Cardiac septum (tissue), 1 donor: ENCODE measurements at regions not wholly inside any gene's neighbourhood (a gene's known extent, or its start where the extent isn't known, plus 50 kb on each side); places are given as distances from the start of the nearest gene placed in this dataset.

ENCODE experiments used
- DNase-seq: peaks from one replicate; pipeline ENCODE4 v3.0.0-alpha.2; 2020; ENCODE audit warnings: low spot score
- intact Hi-C: fragments of 100-400 bp; cut with DNase I; formaldehyde crosslinking; loops from one replicate; pipeline ENCODE4 v1.14.0; 2022
- donor health status: DM: no; HTN: no; CAD: no.

- DNase-seq: no peak
- intact Hi-C loops: no loop called here
These were observed 87.0 kb upstream of the CERS6 start for GRCh38 chr2:168369031-168369430.

DNA sequence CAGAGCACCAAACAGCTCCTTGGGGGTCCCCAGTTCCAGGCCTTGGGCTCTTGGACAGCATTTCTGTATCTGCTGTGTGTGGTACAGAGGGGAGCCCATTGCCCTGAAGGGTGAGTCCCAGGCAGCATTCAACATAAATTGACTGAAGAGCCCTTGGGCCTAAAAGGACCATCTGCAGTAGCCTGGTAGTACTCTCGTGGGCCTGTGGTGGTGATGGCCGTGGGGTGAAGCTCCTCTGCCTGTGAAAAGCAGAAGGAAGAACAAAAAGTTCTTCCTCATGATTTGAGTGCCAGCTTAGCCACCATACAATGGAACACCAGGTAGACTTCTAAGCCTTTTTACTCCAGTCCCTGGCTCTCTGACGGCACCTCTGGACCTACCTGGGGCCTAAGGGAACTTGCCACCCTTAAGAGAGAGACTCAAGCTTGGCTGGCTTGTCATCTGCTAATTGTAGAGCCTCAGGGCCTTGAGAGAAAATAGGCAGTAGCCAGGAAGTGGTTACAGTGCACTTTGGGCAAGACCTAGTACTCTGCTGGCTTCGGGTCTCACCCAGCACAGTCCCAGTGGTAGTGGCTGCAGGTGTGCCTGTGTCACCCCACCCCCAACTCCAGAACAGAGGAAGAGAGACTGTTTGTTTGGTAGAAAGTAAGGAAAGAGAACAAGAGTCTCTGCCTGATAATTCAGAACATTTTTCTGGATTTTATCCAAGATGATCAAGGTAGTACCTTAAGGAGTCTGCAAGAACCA is 84.6 kb upstream of the CERS6 start:
- no peak for DNase-seq
- intact Hi-C loops: no loop called here

DNA sequence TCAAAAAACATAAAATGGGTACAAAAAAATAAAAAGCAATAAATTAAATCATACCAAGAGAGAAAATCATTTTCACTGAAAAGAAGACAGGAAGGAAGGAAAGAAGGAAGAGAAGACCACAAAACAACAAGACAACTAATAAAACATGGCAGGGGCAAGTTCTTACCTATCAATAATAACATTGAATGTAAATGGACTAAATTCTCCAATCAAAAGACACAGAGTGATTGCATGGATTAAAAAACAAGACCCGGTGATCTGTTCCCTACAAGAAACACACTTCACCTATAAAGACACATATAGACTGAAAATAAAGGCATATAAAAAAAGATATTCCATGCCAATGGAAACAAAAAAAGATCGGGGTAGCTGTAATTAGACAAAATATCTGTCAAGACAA is 82.6 kb upstream of the CERS6 start:
- no peak for DNase-seq
- intact Hi-C loops: no loop called here

GRCh38 chr2:168375195-168375798 is 80.8 kb upstream of the CERS6 start:
- intact Hi-C loops: no loop called here
- no peak for DNase-seq

GRCh38 chr2:168378960-168379669 is 77.0 kb upstream of the CERS6 start:
- no peak for DNase-seq
- intact Hi-C loops: no loop called here

GRCh38 chr2:168380500-168380899 is 75.6 kb upstream of the CERS6 start:
- intact Hi-C loops: no loop called here
- no peak for DNase-seq

GRCh38 chr2:168392024-168392423 is 64.0 kb upstream of the CERS6 start:
- DNase-seq: no peak
- intact Hi-C loops: no loop called here

DNA sequence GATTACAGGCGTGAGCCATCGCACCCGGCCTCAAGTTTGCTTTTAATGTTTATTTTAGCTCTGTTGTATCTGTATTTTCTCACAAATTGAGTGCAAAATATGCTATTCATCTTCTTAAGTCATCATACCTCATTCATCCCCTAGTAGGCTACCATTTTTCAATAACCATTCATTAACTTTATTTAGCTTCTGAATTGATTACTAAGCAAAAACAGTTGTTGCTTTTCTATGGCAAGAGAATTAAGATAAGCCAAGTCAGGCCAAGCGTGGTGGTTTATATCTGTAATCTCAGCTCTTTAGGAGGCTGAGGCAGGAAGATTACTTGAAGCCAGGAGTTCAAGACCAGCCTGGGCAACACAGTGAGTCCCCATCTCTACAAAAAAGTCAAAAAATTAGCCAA is 63.3 kb upstream of the CERS6 start:
- intact Hi-C loops: no loop called here
- no peak for DNase-seq

- no peak for DNase-seq
- intact Hi-C loops: no loop called here
These were observed 61.8 kb upstream of the CERS6 start for GRCh38 chr2:168394262-168394661.

DNA sequence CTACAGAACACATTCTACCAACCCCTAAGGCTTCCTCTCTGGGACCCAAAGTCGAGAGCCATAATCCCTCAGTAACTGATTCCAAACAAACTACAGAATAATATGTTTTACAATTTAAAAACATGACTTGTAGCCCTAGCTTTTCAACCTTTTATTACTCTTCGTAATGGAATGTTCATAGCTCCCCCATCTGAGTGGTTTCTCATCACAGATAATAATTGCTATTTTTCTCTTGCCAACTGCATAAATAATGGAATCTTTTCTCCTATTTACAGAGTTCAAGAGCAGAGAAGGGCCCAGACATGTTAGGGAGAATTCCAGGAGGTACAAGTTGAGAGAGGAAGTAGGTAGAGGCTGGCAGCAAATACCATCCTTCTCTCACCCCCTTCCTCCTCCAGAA is 59.9 kb upstream of the CERS6 start:
- no peak for DNase-seq
- intact Hi-C loops: no loop called here

- intact Hi-C loops: no loop called here
- DNase-seq: no peak
These were observed 58.4 kb upstream of the CERS6 start for GRCh38 chr2:168397629-168398028.

- DNase-seq: no peak
- intact Hi-C loops: no loop called here
These were observed 55.0 kb upstream of the CERS6 start for GRCh38 chr2:168401048-168401556.

- DNase-seq: no peak
- intact Hi-C loops: no loop called here
These were observed 54.3 kb upstream of the CERS6 start for GRCh38 chr2:168401771-168402170.

GRCh38 chr2:168402531-168402930 is 53.5 kb upstream of the CERS6 start:
- intact Hi-C loops: no loop called here
- DNase-seq: no peak

GRCh38 chr2:168403736-168404135 is 52.3 kb upstream of the CERS6 start:
- DNase-seq: no peak
- intact Hi-C loops: no loop called here

- DNase-seq: no peak
- intact Hi-C loops: no loop called here
These were observed 51.3 kb upstream of the CERS6 start for GRCh38 chr2:168404764-168405163.
